Neuronal stem cell (in vitro differentiated cells): ENCODE measurements at regions not wholly inside any gene's neighbourhood (a gene's known extent, or its start where the extent isn't known, plus 50 kb on each side); places are given as distances from the start of the nearest gene placed in this dataset.
A peak's percentile ranks its signal among the peaks of the same experiment; 100 is the strongest.

ENCODE experiments used
- DNase-seq: peaks from one replicate; pipeline ENCODE4 v3.0.0-alpha.2; 2013; ENCODE audit warnings: low spot score
- H2AFZ ChIP-seq: one replicate; pipeline ENCODE4 v1.6.1; 2013; ENCODE audit warnings: mild to moderate bottlenecking, low read length, inconsistent platforms
- H2AK5ac ChIP-seq: 2 replicates; pipeline ENCODE4 v1.6.1; 2013; ENCODE audit warnings: low read depth, mild to moderate bottlenecking, inconsistent platforms, low read length, moderate library complexity, mixed read lengths
- H2BK120ac ChIP-seq: 2 replicates; pipeline ENCODE4 v1.6.1; 2013; ENCODE audit warnings: low read depth, mild to moderate bottlenecking, inconsistent platforms, low read length, moderate library complexity, mixed read lengths
- H2BK12ac ChIP-seq: one replicate; pipeline ENCODE4 v1.6.1; 2013; ENCODE audit warnings: low read length, inconsistent platforms
- H2BK15ac ChIP-seq: 2 replicates; pipeline ENCODE4 v1.6.1; 2013; ENCODE audit warnings: mild to moderate bottlenecking, low read length, inconsistent platforms, mixed read lengths
- H2BK5ac ChIP-seq: one replicate; pipeline ENCODE4 v1.6.1; 2013; ENCODE audit warnings: inconsistent platforms, mild to moderate bottlenecking, low read length, moderate library complexity
- H3K14ac ChIP-seq: one replicate; pipeline ENCODE4 v1.6.1; 2013; ENCODE audit warnings: low read length, inconsistent platforms
- H3K18ac ChIP-seq: 2 replicates; pipeline ENCODE4 v1.6.1; 2013; ENCODE audit warnings: low read length, inconsistent platforms
- H3K23ac ChIP-seq: 2 replicates; pipeline ENCODE4 v1.6.1; 2013; ENCODE audit warnings: low read depth, mild to moderate bottlenecking, mixed read lengths, low read length, inconsistent platforms; ENCODE audit not compliant: poor library complexity
- H3K27ac ChIP-seq: replicated peaks from 3 replicates; pipeline ENCODE4 v1.5.1; 2013; ENCODE audit warnings: low read length, inconsistent platforms
- H3K27me3 ChIP-seq, 3 experiments: 2 replicates each; pipeline ENCODE4 v1.6.1; 2013; ENCODE audit warnings: low read length in 3 of 3, mild to moderate bottlenecking in 2 of 3, inconsistent platforms in 1 of 3, low read depth in 1 of 3, mixed read lengths in 1 of 3, moderate library complexity in 1 of 3; ENCODE audit not compliant: control insufficient read depth in 3 of 3, insufficient read depth in 3 of 3
- H3K36me3 ChIP-seq, 2 donors: replicated peaks in 1 of 2; 2 replicates each; pipeline ENCODE4 v1.6.1; 2013; ENCODE audit warnings: low read length in 2 of 2; ENCODE audit not compliant: control insufficient read depth in 2 of 2, insufficient read depth in 2 of 2
- H3K4ac ChIP-seq: 2 replicates; pipeline ENCODE4 v1.6.1; 2013; ENCODE audit warnings: inconsistent platforms, mild to moderate bottlenecking, low read length, moderate library complexity
- H3K4me1 ChIP-seq, 2 donors: 1 replicate in 1 of 2; 2 replicates in 1 of 2; pipeline ENCODE4 v1.6.1; 2013; ENCODE audit warnings: low read length in 2 of 2, low read depth in 1 of 2; ENCODE audit not compliant: control insufficient read depth in 2 of 2, insufficient read depth in 1 of 2
- H3K4me2 ChIP-seq: one replicate; pipeline ENCODE4 v1.6.1; 2013; ENCODE audit warnings: mild to moderate bottlenecking, low read length, inconsistent platforms; ENCODE audit not compliant: insufficient read depth, poor library complexity, severe bottlenecking
- H3K4me3 ChIP-seq, 2 donors: 2 replicates each; pipeline ENCODE4 v1.5.1; 2013; ENCODE audit warnings: low read length in 2 of 2, mild to moderate bottlenecking in 2 of 2, inconsistent platforms in 1 of 2, moderate library complexity in 1 of 2
- H3K79me1 ChIP-seq: one replicate; pipeline ENCODE4 v1.6.1; 2013; ENCODE audit warnings: low read depth, mild to moderate bottlenecking, inconsistent platforms, low read length, moderate library complexity
- H3K9ac ChIP-seq: one replicate; pipeline ENCODE4 v1.6.1; 2013; ENCODE audit warnings: mild to moderate bottlenecking, low read depth, low read length, inconsistent platforms; ENCODE audit not compliant: poor library complexity
- H3K9me3 ChIP-seq, 2 donors: replicated peaks in 1 of 2; 2 replicates each; pipeline versions ENCODE3 to v1.6.1; 2013; ENCODE audit warnings: low read length in 2 of 2, mild to moderate bottlenecking in 2 of 2, inconsistent platforms in 1 of 2, low read depth in 1 of 2, mixed read lengths in 1 of 2, moderate library complexity in 1 of 2; ENCODE audit not compliant: control insufficient read depth in 2 of 2, insufficient read depth in 1 of 2
- H4K8ac ChIP-seq: one replicate; pipeline ENCODE4 v1.6.1; 2013; ENCODE audit warnings: low read depth, mild to moderate bottlenecking, inconsistent platforms, low read length, moderate library complexity
- H4K91ac ChIP-seq: one replicate; pipeline ENCODE4 v1.6.1; 2013; ENCODE audit warnings: low read length, low read depth, mild to moderate bottlenecking, inconsistent platforms; ENCODE audit not compliant: poor library complexity
- WGBS, 2 donors: extraction: QIAGEN DNeasy Blood & Tissue Kit; methylation state at CpG; one replicate each; pipeline ENCODE4 v1.1.7; 2013; ENCODE audit warnings: missing lambda C conversion rate in 2 of 2, mixed read lengths in 1 of 2; ENCODE audit not compliant: insufficient read length in 2 of 2, insufficient replicate concordance in 1 of 2; ENCODE audit errors: extremely low coverage in 2 of 2; 5-methylcytosine and 5-hydroxymethylcytosine counted together

DNA sequence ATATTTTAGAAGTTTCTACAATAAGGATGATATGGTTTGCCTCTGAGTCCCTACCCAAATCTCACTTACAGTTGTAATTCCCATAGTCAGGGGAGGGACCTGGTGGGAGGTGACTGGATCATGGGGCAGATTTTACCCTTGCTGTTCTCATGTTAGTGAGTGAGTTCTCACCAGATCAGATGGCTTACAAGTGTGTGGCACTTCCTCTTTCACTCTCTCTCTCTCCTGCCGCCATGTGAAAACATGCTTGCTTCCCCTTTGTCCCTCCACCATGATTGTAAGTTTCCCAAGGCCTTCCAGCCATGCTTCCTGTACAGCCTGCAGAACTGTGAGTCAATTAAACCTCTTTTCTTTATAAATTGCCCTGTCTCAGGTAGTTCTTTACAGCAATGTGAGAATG, 527.5 kb upstream of the ID4 start:
- H2BK5ac ChIP-seq = no peak overlapping the region
- no peak overlapping the region for H2BK15ac ChIP-seq
- no peak overlapping the region for H3K9ac ChIP-seq
- peak overlapping the region; percentile 53 for H3K18ac ChIP-seq
- no peak for DNase-seq
- no peaks in the 10 kb centered on the region for H3K27me3 ChIP-seq
- H3K4me1 ChIP-seq = peaks cover 11 to 18% of the 10 kb centered on the region in 2 donors
- no peak overlapping the region for H4K8ac ChIP-seq
- H3K4me2 ChIP-seq = no peak overlapping the region
- H2AFZ ChIP-seq = no peak overlapping the region
- H3K23ac ChIP-seq = no peak overlapping the region
- WGBS, 2 donors = no CpG with 5 or more reads among the region's 1 CpG
- no peak overlapping the region for H2AK5ac ChIP-seq
- no peak overlapping the region for H3K4me3 ChIP-seq
- H3K4ac ChIP-seq = no peak overlapping the region
- H3K79me1 ChIP-seq = no peaks in the 10 kb centered on the region
- H3K27ac ChIP-seq = no peak overlapping the region
- peaks cover 0 to 11% of the 10 kb centered on the region in 2 donors for H3K9me3 ChIP-seq
- H3K36me3 ChIP-seq = no peaks in the 10 kb centered on the region
- H2BK12ac ChIP-seq = no peak overlapping the region
- no peak overlapping the region for H3K14ac ChIP-seq
- no peak overlapping the region for H4K91ac ChIP-seq
- H2BK120ac ChIP-seq = no peak overlapping the region

DNA sequence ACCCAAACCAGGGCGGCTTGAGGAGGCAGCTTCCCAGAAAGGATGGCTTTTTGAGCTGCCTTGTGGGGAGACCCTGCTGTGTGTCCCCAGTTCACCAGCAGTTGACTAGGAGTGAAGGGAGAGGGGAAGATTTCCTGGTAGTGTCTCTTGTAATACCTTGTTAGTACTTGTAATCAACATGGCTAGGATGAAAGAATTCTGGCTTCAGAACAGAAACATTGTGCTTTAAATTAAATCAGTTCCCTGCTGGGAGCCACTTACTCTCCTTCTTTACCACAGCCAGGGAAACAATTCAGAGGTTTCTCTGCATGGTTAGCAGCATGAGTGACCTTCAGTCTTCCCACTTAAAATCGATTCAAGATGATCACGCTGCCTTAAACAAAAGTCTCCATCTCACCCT, 525.4 kb upstream of the ID4 start:
- H3K9ac ChIP-seq = no peak overlapping the region
- no CpG with 5 or more reads among the region's 3 CpGs for WGBS, 2 donors
- H2BK15ac ChIP-seq = no peak overlapping the region
- no peak overlapping the region for H2BK5ac ChIP-seq
- H3K18ac ChIP-seq = no peak overlapping the region
- peak overlapping the region; percentile 22 for H3K4me2 ChIP-seq
- H3K4ac ChIP-seq = no peak overlapping the region
- no peak overlapping the region for H4K8ac ChIP-seq
- no peak overlapping the region for H4K91ac ChIP-seq
- peaks cover 0 to 15% of the 10 kb centered on the region in 2 donors for H3K9me3 ChIP-seq
- no peak overlapping the region for H2AK5ac ChIP-seq
- no peaks in the 10 kb centered on the region for H3K36me3 ChIP-seq
- H3K79me1 ChIP-seq = no peaks in the 10 kb centered on the region
- H3K14ac ChIP-seq = no peak overlapping the region
- no peak overlapping the region for H3K23ac ChIP-seq
- peaks cover 11 to 18% of the 10 kb centered on the region in 2 donors for H3K4me1 ChIP-seq
- no peak overlapping the region for H3K4me3 ChIP-seq
- DNase-seq = peak; percentile 56
- H2BK120ac ChIP-seq = no peak overlapping the region
- peak overlapping the region; percentile 83 for H3K27ac ChIP-seq
- no peaks in the 10 kb centered on the region for H3K27me3 ChIP-seq
- H2BK12ac ChIP-seq = no peak overlapping the region
- H2AFZ ChIP-seq = no peak overlapping the region

DNA sequence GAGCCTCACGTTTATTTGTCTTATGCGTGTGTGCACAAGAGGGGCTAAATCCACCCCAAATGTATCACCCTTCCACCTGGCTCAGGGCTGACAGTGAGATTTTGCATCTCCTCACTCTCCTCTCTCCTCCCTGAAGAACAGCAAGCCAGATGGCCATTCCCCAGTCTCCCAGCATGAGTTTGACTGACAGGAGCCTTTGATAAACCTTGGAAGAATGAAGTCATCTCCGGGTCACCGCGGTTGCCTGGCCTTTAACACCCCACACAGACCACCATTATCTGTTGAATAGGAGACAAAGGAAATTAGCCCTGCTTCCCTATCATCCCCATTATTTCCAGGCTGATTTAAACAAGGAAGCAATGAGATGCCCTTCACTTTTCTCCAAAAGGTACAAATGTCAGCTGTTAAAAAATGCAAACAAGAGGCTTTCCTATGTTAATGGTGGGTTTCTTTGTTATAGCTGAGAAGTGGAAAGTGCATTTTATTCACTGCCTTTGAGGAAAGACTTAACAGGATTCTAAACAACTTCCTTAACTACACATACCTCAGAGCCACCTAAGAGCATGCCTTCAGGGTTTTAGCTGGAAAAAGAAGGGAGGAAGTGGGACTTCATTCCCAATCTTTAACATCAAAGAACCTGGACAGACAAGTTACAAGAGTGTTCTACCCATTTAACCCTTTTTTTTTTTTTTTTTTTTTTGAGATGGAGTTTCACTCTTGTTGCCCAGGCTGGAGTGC, 524.8 kb upstream of the ID4 start:
- Histone ChIP-seq H3K4ac (no peak overlapping the region), H2BK120ac (no peak overlapping the region), H3K14ac (no peak overlapping the region), H3K79me1 (no peaks in the 10 kb centered on the region), H3K4me1 (peaks cover 11 to 18% of the 10 kb centered on the region in 2 donors), H3K18ac (no peak overlapping the region), H3K27ac (peak overlapping the region; percentile 83), H3K23ac (no peak overlapping the region), H3K27me3 (no peaks in the 10 kb centered on the region), H2BK15ac (no peak overlapping the region), H3K9ac (no peak overlapping the region), H4K8ac (no peak overlapping the region), H3K36me3 (no peaks in the 10 kb centered on the region), H2BK12ac (no peak overlapping the region), H2AFZ (no peak overlapping the region), H2AK5ac (no peak overlapping the region), H3K4me2 (peak overlapping the region; percentile 22), H2BK5ac (no peak overlapping the region), H3K4me3 (no peak overlapping the region), H3K9me3 (peaks cover 0 to 15% of the 10 kb centered on the region in 2 donors), H4K91ac (no peak overlapping the region)
- no CpG with 5 or more reads among the region's 5 CpGs for WGBS, 2 donors
- peak; percentile 90 for DNase-seq

DNA sequence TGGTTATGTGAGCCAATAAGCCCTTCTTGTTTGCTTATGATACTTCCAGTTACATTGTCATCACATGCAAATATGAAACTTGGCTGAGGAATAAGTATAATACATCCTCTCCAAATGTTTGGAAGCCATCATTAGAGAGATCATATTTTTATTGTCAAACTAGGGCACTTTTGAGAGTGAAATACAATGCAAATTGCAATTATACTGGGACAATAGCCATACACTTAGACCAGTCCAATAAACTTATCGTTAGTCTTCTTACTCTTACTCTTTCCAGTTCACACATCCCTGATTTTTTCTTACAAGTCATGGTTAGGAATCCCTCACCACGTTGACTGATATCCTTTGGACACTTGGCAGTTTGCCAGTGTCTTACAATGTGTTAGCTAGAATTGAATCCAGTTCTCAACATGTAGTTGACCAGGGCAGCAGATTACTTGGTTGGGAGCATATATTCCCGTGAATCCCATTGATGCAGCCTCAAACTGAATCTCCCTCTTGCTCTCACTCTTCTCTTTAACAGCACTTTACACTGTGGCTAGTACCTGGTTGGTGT, 519.7 kb upstream of the ID4 start:
- H4K91ac ChIP-seq = no peak overlapping the region
- no peak overlapping the region for H3K23ac ChIP-seq
- no peak overlapping the region for H3K4me3 ChIP-seq
- no peak overlapping the region for H3K9ac ChIP-seq
- no peak overlapping the region for H3K4ac ChIP-seq
- no peaks in the 10 kb centered on the region for H3K27me3 ChIP-seq
- H3K18ac ChIP-seq = no peak overlapping the region
- H3K4me2 ChIP-seq = no peak overlapping the region
- H3K27ac ChIP-seq = no peak overlapping the region
- H2BK12ac ChIP-seq = no peak overlapping the region
- H3K36me3 ChIP-seq = no peaks in the 10 kb centered on the region
- no peak overlapping the region for H2AFZ ChIP-seq
- DNase-seq = no peak
- no peak overlapping the region for H4K8ac ChIP-seq
- peaks cover 8 to 18% of the 10 kb centered on the region in 2 donors for H3K4me1 ChIP-seq
- no peak overlapping the region for H2AK5ac ChIP-seq
- no peak overlapping the region for H2BK5ac ChIP-seq
- no peak overlapping the region for H2BK15ac ChIP-seq
- no peaks in the 10 kb centered on the region for H3K79me1 ChIP-seq
- no CpG with 5 or more reads among the region's 3 CpGs for WGBS, 2 donors
- peaks cover 0 to 10% of the 10 kb centered on the region in 2 donors for H3K9me3 ChIP-seq
- H2BK120ac ChIP-seq = no peak overlapping the region
- H3K14ac ChIP-seq = no peak overlapping the region
